Bronchial epithelial cell (primary cell): ENCODE measurements at regions not wholly inside any gene's neighbourhood (a gene's known extent, or its start where the extent isn't known, plus 50 kb on each side); places are given as distances from the start of the nearest gene placed in this dataset.

Source experiments
- DNase-seq: peaks from one replicate; pipeline ENCODE4 v3.0.0-alpha.2; 2010; ENCODE audit warnings: low read depth
- FAIRE-seq: peaks from 2 replicates; lab custom pipeline; 2011; peaks lifted over from hg19 to GRCh38; lab: Jason Lieb, UNC
- H3K27me3 ChIP-seq: 2 replicates; pipeline ENCODE4 v1.5.1; 2011; ENCODE audit warnings: low read length; ENCODE audit not compliant: control insufficient read depth, insufficient read depth
- H3K36me3 ChIP-seq: 2 replicates; pipeline ENCODE4 v1.5.1; 2011; ENCODE audit warnings: low read length; ENCODE audit not compliant: control insufficient read depth, insufficient read depth
- H3K4me3 ChIP-seq: 2 replicates; pipeline ENCODE4 v1.5.1; 2011; ENCODE audit warnings: mild to moderate bottlenecking, low read depth, low read length, control low read depth
- TF ChIP-seq, protein P1 (sequence below): IDR thresholded peaks from 2 replicates; pipeline ENCODE4 v1.5.1; 2011; ENCODE audit warnings: mild to moderate bottlenecking, moderate library complexity, low read length, control low read depth, inconsistent platforms; ENCODE audit not compliant: insufficient read depth, severe bottlenecking

DNA sequence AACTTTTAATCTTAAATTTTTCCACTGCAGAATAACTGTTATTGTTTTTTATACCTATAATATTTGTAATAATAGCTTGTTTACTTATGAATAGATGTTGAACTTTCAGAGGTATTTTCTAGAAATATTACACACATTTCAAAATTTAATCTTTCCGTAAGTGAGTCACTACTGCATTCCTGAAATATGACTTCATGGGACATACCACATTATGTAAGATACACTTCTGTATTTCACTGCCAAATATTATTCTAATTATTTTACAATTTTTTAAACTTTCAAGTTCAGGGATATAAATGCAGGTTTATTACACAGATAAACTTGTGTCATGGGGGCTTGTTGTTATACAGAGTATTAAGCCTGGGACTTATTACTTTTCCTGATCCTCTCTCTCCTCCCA lies 2220.5 kb downstream of the NCAM2 start:
- no peak overlapping the region for H3K4me3 ChIP-seq
- TF ChIP-seq, protein P1, sequence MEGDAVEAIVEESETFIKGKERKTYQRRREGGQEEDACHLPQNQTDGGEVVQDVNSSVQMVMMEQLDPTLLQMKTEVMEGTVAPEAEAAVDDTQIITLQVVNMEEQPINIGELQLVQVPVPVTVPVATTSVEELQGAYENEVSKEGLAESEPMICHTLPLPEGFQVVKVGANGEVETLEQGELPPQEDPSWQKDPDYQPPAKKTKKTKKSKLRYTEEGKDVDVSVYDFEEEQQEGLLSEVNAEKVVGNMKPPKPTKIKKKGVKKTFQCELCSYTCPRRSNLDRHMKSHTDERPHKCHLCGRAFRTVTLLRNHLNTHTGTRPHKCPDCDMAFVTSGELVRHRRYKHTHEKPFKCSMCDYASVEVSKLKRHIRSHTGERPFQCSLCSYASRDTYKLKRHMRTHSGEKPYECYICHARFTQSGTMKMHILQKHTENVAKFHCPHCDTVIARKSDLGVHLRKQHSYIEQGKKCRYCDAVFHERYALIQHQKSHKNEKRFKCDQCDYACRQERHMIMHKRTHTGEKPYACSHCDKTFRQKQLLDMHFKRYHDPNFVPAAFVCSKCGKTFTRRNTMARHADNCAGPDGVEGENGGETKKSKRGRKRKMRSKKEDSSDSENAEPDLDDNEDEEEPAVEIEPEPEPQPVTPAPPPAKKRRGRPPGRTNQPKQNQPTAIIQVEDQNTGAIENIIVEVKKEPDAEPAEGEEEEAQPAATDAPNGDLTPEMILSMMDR = no peak
- FAIRE-seq (no peak), DNase-seq (peak; percentile 24)
- H3K36me3 ChIP-seq = no peaks in the 10 kb centered on the region
- H3K27me3 ChIP-seq = no peaks in the 10 kb centered on the region

DNA sequence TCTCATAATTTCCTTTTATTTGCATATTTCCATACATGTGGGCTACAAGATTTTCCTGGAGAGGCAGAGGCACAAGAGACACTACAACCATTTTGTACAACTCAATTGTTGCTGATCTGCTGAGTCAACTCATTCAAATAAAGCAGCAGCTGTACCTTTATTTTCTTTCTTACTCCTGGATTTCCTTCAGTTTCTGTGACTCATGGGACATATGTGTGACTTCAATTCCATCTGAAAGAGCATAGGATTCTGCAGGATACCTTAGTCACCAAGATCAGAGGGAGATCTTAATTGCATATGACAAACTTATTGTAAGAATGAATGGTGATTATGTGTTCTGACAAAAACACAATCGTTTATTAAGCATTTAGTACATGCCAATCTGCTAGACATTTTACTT lies 2219.4 kb downstream of the NCAM2 start:
- Histone ChIP-seq H3K4me3 (no peak overlapping the region), H3K36me3 (no peaks in the 10 kb centered on the region), H3K27me3 (no peaks in the 10 kb centered on the region)
- FAIRE-seq (no peak), DNase-seq (peak; percentile 13)
- TF ChIP-seq, protein P1 = no peak

DNA sequence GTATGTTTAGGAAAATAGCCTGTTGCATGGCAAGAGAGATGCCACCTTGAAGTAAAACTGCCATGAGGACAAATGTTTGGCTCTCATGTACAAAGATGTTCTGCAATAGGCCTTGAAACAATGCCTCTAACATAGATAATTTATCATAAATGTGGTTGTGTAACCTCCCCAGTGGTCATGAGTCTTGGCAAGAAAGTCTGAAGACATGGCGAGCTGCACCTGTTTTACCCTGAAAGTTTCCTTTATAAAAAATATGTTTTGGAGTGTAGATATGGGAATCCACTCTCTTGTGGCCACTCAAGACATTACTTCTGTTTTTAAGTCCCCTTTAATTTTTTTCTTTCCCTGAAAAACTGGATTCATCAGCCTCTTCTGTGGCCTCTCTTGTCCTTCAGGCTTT lies 2217.1 kb downstream of the NCAM2 start:
- H3K4me3 ChIP-seq = no peak overlapping the region
- H3K27me3 ChIP-seq = no peaks in the 10 kb centered on the region
- FAIRE-seq (no peak), DNase-seq (no peak)
- H3K36me3 ChIP-seq = no peaks in the 10 kb centered on the region
- TF ChIP-seq, protein P1 = no peak
